ENCODE measurements at regions not wholly inside any gene's neighbourhood (a gene's known extent, or its start where the extent isn't known, plus 50 kb on each side); places are given as distances from the start of the nearest gene placed in this dataset.

DNA sequence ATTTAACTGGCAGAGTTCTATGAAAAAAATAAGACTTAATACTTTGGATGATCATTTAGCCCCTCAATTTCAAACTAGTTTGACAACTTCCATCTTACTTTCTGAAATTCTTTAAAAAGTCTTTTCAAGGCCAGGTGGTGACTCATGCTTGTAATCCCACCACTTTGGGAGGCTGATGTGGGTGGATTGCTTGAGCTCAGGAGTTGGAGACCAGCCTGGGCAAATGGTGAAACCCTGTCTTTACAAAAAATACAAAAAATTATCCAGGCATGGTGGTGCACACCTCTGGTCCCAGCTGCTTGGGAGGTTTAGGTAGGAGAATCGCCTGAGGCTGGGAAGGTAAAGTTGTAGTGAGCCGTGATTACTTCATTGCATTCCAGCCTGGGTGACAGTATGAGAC is 154.4 kb downstream of the TANC2 start:
- Histone ChIP-seq H4K20me1 (ENCODE audit: insufficient read depth) (no peaks in the 10 kb centered on the region), H3K79me2 (ENCODE audit: insufficient read depth, low read depth) (no peaks in the 10 kb centered on the region)
- TF ChIP-seq, protein P1, sequence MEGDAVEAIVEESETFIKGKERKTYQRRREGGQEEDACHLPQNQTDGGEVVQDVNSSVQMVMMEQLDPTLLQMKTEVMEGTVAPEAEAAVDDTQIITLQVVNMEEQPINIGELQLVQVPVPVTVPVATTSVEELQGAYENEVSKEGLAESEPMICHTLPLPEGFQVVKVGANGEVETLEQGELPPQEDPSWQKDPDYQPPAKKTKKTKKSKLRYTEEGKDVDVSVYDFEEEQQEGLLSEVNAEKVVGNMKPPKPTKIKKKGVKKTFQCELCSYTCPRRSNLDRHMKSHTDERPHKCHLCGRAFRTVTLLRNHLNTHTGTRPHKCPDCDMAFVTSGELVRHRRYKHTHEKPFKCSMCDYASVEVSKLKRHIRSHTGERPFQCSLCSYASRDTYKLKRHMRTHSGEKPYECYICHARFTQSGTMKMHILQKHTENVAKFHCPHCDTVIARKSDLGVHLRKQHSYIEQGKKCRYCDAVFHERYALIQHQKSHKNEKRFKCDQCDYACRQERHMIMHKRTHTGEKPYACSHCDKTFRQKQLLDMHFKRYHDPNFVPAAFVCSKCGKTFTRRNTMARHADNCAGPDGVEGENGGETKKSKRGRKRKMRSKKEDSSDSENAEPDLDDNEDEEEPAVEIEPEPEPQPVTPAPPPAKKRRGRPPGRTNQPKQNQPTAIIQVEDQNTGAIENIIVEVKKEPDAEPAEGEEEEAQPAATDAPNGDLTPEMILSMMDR (conservative IDR thresholded peaks at IDR 0.05; ENCODE audit: low read depth, low read length): no peak

DNA sequence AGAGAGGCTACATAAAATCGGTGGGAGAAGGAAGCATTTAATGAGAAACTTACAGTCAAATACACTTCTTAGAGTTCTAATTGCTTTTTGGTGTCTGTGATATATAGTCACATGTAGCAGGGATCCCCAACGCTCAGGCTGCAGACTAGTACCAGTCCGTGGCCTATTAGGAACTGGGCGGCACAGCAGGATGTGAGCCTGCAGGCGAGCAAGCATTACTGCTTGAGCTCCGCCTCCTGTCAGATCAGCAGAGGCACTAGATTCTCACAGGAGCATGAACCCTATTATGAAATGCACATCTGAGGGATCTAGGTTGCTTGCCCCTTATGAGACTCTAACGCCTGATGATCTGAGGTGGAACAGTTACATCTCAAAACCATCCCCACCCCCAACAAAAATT is 158.5 kb downstream of the TANC2 start:
- H3K27ac ChIP-seq: no peak overlapping the region
- H3K79me2 ChIP-seq (ENCODE audit: insufficient read depth, low read depth): no peaks in the 10 kb centered on the region
- no peaks in the 10 kb centered on the region for H3K36me3 ChIP-seq (ENCODE audit: insufficient read depth)
- TF ChIP-seq, protein P1 (conservative IDR thresholded peaks at IDR 0.05; ENCODE audit: low read depth, low read length): no peak
- no peak overlapping the region for H3K9ac ChIP-seq
- no peaks in the 10 kb centered on the region for H3K27me3 ChIP-seq (ENCODE audit: insufficient read depth, low read depth)
- H2AFZ ChIP-seq (ENCODE audit: low read depth): no peak overlapping the region
- no peak overlapping the region for H3K4me2 ChIP-seq
- no peak overlapping the region for H3K4me3 ChIP-seq (IDR thresholded peaks at IDR 0.05; ENCODE audit: insufficient read depth, low read depth, low read length)
- no peaks in the 10 kb centered on the region for H3K4me1 ChIP-seq (ENCODE audit: low read depth, poor library complexity, severe bottlenecking)
- no peaks in the 10 kb centered on the region for H4K20me1 ChIP-seq (ENCODE audit: insufficient read depth)

More for the DNA sequence above, 154.4 kb downstream of the TANC2 start:
- H3K27ac ChIP-seq: no peak overlapping the region
- no peak overlapping the region for H2AFZ ChIP-seq (ENCODE audit: low read depth)
- no peak overlapping the region for H3K4me2 ChIP-seq
- H3K36me3 ChIP-seq (ENCODE audit: insufficient read depth): no peaks in the 10 kb centered on the region
- no peaks in the 10 kb centered on the region for H3K27me3 ChIP-seq (ENCODE audit: insufficient read depth, low read depth)
- no peak overlapping the region for H3K4me3 ChIP-seq (IDR thresholded peaks at IDR 0.05; ENCODE audit: insufficient read depth, low read depth, low read length)
- no peak overlapping the region for H3K9ac ChIP-seq
- no peaks in the 10 kb centered on the region for H3K4me1 ChIP-seq (ENCODE audit: low read depth, poor library complexity, severe bottlenecking)

DNA sequence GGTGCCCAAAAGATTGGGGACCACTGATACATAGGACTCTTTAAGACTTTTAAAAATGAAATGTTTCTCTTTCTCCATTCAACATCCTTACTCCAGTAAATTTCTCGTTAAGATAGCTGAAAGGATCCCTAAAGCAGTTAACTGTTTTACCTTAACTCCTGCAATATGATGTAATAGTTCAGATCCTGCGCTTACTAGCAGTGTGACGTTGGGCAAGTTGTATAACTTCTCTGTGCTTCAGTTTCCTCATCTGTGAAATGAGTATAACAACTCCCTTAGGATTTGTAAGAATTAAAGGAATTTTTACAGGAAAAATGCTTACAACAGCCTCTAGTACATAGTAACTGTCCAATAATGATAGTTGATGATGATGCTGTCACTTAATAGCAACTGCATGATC is 158.9 kb downstream of the TANC2 start:
- H3K27me3 ChIP-seq (ENCODE audit: insufficient read depth, low read depth): no peaks in the 10 kb centered on the region
- no peak overlapping the region for H3K4me2 ChIP-seq
- H3K27ac ChIP-seq: no peak overlapping the region
- TF ChIP-seq, protein P1 (conservative IDR thresholded peaks at IDR 0.05; ENCODE audit: low read depth, low read length): no peak
- H3K4me3 ChIP-seq (IDR thresholded peaks at IDR 0.05; ENCODE audit: insufficient read depth, low read depth, low read length): no peak overlapping the region
- H4K20me1 ChIP-seq (ENCODE audit: insufficient read depth): no peaks in the 10 kb centered on the region
- H3K4me1 ChIP-seq (ENCODE audit: low read depth, poor library complexity, severe bottlenecking): no peaks in the 10 kb centered on the region
- H3K79me2 ChIP-seq (ENCODE audit: insufficient read depth, low read depth): no peaks in the 10 kb centered on the region
- H3K36me3 ChIP-seq (ENCODE audit: insufficient read depth): no peaks in the 10 kb centered on the region
- no peak overlapping the region for H3K9ac ChIP-seq
- no peak overlapping the region for H2AFZ ChIP-seq (ENCODE audit: low read depth)

DNA sequence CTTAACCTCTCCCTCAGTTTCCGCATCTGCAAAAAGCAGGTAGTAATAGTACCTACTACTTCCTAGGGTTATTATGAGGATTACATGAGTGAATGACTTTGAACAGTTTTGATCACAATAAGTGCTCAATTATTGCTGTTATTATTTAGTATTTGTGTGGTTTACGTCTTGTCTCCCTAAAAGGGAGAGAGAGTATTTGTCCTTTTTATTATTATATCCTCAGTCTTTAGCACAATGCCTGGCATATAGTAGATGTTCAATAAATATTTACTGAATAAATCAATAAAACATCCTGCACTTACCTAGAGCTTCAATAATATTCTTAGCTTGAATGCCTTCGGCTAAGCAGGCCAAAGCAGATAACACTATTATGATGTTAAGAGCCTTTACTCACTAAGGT is 160.0 kb downstream of the TANC2 start:
- peaks cover 6% of the 10 kb centered on the region for H3K4me1 ChIP-seq (ENCODE audit: low read depth, poor library complexity, severe bottlenecking)
- H4K20me1 ChIP-seq (ENCODE audit: insufficient read depth): no peaks in the 10 kb centered on the region
- no peak overlapping the region for H3K4me3 ChIP-seq (IDR thresholded peaks at IDR 0.05; ENCODE audit: insufficient read depth, low read depth, low read length)
- no peaks in the 10 kb centered on the region for H3K36me3 ChIP-seq (ENCODE audit: insufficient read depth)
- H3K9ac ChIP-seq: no peak overlapping the region
- no peak overlapping the region for H2AFZ ChIP-seq (ENCODE audit: low read depth)
- no peak overlapping the region for H3K4me2 ChIP-seq
- no peaks in the 10 kb centered on the region for H3K27me3 ChIP-seq (ENCODE audit: insufficient read depth, low read depth)
- no peak overlapping the region for H3K27ac ChIP-seq
- TF ChIP-seq, protein P1 (conservative IDR thresholded peaks at IDR 0.05; ENCODE audit: low read depth, low read length): no peak
- no peaks in the 10 kb centered on the region for H3K79me2 ChIP-seq (ENCODE audit: insufficient read depth, low read depth)

Measured in KMS-11 (cell line).